IPS DF 4.7 (cell line): ENCODE measurements at regions not wholly inside any gene's neighbourhood (a gene's known extent, or its start where the extent isn't known, plus 50 kb on each side); places are given as distances from the start of the nearest gene placed in this dataset.

Experiments
- DNase-seq: peaks from one replicate; pipeline ENCODE4 v3.0.0-alpha.2; 2013; ENCODE audit warnings: low spot score; ENCODE audit errors: extremely low read depth

DNA sequence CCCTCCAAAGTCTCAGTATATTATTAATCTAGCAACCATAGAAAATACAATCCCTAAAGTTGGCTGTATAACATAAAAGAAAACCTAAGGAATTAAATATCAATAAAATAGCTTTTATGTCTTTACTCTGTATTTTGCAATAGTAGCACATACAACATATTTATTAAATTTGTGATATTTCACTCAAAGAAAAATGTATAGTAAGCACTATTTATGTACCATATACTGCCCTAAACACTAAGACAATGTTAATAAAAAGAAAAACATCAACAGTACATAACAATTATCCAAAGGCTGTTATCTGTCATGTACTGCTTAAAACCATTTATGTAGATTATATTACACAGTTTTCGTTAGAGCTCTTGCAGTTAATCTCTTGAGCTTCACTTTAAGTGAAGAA lies 834.5 kb upstream of the INTU start:
- DNase-seq = no peak

DNA sequence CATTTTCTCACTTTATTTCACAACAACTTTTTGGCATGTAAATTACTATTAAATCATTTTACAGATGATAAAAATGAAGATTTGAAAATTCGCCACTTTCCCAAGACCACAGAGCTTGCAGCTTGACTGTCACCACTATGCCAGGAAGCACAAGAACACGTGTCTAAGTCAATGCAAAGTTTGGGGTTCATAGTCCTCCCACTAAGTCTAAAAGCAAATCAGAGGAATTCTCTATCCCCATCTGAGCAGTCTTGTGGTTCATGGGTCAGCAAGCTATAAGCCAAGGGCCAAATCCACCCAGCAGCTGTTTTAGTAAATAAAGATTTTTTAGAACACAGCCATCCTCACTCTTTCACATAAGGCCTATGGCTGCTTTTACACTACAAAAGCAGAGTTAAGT lies 833.3 kb upstream of the INTU start:
- DNase-seq = no peak

DNA sequence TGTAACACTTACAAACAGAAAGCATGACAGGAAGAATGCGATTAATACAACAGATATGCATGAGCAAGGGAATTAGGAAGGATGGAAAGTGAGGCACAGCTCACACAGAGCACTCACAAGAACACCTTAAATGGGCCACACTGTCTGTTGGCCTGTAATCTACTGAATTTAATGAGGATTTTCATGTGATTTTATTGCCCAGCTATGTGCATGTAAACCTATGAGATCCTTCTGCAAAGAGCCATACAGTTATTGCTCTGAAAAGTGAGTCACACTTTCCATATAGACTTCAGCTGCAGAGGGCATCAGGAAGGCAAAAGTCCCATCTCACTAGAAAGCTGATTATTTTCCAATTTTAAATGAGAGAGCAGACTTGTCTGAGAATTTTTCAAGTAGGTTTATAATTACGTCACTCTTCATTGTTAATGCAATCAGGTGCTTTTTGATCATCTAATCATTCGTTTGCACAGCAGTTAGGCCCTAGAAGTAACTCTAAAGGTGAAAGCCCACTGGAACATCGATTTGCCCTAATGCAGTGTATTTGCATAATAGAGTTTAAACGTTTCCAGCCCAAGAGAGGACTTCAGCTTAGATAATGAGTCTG lies 832.7 kb upstream of the INTU start:
- DNase-seq = no peak

DNA sequence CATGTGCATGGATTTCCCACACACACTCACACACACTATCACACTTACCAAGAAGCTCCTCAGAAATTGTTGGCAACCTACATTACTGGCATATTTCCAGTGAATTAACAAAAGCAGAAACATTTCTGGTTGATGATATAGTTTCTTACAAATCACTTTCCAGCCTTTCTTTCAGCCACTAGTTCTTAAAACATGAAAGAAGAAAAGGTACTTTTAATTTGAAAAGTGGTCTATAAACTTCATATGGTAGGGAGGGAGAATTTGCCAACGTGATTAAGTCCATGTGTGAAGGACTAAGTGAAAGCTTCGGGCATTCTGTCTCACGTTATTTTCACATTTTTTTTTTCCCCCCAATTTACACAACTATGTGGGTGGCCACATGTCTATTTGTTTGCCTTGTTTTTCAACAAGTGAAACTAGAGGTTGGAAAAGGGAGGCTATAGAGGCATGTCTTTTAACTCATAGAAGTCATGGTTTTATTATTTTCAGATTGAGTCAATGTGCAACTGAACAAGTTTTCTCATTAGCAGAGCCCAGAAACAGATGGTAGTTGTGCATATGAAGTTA lies 832.1 kb upstream of the INTU start:
- no peak for DNase-seq

DNA sequence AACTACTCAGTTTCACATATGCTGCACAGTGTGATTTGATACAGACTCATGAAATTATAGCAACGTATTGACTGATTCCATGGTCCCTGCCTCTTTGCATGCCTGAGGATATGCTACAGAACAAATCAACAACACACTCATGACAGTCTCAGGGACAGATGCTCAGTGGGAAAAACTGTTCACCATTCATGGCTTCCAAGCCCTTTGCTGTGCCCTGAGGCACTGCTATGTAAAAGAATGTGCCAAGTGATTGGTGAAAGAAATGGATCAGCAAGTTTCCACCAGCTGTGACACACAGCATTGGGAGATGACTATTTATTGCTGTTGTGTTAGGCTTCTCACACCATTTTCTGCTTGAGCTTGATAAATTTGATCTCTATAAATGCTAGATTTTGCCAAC lies 825.6 kb upstream of the INTU start:
- DNase-seq = no peak

DNA sequence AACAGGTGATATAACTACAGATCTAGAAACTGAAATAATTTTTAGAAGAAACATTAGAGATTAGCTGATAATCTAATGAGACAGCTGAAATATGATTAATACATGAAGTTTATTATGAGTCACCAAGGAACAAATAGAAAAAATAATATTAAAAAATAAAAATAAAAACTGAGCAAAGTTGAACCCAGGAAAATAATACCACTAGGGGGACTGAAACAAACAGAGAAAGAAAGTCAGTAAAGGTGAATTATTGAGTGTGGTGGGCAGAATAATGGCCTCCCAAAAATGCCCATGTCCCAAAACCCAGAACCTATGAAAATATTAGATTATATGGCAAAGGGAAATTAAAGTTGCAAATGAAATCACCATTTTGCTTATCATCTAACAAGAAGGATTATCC lies 820.7 kb upstream of the INTU start:
- no peak for DNase-seq

DNA sequence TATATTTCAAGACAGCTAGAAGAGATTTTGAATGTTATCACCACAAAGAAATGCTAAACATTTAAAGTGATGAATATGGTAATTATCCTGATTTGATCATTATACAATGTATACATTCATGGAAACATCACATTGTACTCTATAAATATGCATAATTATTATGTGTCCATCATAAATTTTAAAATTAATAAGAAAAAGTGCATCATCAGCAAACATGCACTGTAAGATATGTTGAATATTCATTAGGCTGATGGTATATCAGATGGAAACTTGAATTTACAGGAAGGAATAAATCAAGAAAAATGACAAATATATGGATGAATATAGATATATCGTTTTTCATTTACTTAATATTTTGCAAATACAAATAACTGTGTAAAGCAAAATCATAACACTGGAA lies 812.1 kb upstream of the INTU start:
- no peak for DNase-seq

DNA sequence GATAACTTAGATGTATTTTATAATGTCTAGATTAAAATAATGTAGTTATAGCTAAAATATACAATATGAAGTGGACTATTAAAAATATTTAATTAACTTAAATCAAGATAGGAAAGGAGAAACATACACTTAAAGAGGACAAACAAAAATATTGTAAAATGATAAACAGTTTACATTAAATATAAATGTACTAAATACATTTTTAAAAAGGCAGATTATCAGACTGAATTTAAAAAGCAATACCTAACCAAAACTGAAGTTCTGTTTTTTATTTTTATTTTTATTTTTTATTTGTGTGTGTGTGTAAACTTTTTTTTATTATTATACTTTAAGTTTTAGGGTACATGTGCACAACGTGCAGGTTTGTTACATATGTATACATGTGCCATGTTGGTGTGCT lies 811.6 kb upstream of the INTU start:
- no peak for DNase-seq

DNA sequence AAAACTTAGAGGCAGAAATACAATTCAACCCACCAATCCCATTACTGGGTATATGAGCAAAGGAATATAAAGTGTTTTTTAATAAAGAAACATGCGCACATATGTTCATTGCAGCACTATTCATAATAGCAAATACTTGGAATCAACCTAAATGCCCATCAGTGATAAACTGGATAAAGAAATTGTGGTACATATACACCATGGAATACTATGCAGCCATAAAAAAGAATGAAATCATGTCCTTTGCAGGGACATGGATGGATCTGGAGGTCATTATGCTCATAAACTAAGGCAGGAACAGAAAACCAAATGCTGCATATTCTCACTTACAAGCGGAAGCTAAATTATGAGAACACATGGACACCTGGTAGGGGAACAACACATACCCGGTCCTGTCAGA lies 807.7 kb upstream of the INTU start:
- no peak for DNase-seq

DNA sequence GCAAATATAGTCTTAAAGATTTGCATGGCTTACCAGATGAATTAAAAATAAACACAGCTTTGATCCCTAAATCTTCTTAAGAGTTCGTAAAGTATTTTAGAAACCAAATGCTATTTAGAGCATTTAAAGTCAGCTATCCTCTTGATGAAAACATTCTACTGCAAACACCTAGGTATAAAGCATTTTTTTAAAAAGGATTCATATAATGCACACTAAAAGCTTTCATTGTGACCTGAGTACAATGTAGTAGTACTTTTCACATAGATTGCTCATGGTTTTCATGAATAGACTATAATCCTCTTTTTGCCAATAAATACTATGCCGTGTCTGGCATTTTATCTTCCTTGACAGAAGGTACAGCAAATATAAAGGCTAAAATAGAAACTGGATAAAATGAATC lies 805.1 kb upstream of the INTU start:
- DNase-seq = no peak

DNA sequence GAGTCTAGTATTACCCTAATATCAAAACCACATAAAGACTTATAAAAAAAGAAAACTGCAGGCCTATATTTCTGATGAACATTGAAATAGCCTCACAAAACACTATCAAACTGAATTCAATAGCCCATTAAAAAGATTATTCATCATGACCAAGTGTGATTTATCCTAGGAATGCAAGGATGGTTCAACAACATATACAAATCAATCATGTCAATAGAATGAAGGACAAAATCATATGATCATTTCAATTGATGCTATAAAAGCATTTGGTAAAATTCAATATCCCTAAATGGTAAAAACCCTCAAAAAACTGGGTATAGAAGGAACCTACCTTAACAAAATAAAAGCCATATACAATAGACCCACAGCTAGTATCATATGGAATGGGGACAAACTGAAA lies 797.9 kb upstream of the INTU start:
- DNase-seq = no peak

DNA sequence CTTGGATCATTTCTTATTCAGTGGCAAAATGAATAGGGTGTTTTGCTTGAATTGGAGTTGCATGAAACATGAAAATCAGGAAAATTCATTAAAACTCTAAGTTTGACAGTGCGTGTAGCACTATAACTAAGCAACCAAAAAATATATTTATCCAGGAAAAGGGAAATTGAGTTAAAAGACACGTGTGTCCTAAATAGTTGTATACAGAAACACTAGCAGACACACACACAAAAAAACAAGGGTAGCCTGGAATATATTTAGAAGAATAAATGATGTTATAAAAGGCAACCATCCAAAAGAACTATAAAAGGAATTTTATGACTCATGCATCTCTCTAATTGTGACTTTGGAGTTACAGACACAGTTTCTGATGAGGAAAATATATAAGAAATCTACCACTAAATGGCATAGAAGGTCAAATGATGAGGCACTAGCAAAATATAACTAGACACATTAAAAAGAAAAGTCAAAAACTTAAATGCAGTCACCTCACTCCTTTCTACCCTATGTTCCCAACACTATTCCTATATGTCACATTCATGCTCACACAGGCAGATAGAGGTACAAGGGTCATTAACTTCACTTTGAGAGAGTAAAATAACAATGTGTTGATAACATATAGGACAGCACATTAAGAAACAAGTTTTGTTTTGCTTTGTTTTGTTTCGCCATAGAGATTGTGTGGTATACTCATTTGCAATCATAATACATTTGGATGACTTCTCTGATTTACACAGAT lies 793.6 kb upstream of the INTU start:
- no peak for DNase-seq

DNA sequence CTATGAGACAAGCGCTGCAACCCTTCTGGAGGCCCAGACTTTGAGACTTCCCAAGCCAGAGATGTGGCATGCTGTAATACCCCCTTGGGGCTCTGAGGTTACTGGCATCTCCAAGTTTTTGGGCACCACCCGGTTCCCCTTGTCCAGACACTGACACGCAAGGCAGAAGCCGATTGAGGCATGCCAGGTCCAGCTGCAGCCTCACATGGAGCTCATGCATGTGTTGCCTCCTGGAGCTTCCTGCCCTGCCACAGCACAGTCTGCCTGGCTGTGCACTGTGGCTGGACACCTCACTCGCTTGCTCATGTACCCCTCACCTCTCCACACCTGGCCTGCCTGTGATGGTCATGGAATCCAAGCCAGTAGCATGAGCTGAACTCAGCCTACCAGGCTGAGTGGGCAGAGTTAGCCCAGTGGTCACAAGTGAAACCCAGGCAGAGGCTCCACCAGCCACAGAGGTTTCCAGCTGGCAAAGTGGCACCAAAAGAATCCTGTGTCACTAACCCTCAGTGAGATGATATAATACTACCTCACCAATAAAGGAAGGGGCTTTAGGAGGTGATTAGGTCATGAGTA lies 789.2 kb upstream of the INTU start:
- no peak for DNase-seq

DNA sequence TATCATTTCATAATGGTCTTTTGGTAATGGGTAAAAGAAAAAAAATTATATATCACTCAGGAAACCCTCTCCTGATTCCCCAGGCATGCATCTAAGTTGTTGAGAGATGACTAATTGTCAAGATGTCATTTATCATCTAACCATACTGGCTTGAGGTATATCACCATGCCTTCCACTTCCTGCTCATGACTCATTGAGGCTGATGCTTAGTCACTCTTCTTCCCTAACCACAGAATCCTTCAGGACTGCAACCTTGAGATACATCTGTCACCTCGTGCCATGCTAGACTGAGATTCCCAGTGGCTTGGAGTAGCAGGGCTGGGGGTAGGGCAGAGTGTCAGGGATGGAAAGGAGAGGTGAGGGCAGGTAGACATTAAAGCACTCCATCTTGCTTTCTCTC lies 782.5 kb upstream of the INTU start:
- DNase-seq = no peak

DNA sequence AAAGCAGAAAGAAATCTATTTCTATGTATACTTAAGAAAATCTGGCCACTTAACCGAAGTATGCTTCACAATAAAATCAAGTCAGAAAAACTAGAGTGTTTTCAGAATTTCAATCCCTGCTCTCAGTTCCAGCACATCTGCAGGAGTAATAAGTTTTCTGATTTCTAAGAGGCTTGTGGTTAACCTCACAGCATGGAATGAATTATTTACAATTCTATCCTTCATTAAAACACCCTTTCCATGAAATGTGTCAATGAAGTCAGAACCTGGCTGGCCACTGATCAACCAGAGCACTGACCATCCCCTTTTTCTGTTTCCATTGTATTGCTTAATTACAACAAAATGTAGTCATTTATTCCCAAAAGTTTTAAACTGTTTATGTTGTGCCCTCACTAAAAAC lies 781.4 kb upstream of the INTU start:
- DNase-seq = no peak

DNA sequence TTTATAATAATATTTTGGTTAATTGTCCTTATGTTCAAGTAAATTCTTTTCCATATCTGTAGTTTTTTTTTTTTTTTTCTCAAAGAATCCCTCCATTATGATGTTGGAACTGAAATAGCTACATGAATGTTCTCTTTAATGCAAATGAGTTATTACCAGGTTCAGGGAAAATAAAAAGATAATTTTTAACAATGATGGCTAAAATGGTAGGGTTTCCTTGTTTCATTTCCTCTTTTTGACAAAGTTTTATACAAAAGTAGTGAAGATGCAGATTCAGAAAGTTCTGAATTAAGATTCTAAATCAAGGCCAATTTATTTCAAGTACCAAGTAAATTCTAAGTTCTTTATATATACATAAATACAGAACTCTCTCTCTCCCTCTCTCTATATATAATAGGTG lies 779.0 kb upstream of the INTU start:
- no peak for DNase-seq

DNA sequence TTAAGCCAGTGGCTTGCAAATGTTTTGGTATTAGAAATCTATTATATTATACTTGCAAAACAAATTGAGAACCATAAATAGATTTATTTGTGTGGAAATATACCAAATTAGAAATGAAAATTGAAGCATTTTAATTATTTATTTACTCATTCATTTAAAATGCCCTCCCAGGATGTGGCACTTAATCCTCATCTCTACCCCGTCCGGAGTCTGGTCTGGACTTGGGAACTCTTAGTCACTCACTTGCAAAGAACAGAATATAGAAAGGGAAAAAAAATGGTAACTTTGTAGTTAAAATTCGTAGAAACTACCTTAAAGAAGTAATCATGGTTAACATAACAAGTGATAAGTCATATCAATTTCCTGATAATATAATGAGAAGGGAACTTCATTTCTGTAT lies 775.9 kb upstream of the INTU start:
- DNase-seq = no peak

DNA sequence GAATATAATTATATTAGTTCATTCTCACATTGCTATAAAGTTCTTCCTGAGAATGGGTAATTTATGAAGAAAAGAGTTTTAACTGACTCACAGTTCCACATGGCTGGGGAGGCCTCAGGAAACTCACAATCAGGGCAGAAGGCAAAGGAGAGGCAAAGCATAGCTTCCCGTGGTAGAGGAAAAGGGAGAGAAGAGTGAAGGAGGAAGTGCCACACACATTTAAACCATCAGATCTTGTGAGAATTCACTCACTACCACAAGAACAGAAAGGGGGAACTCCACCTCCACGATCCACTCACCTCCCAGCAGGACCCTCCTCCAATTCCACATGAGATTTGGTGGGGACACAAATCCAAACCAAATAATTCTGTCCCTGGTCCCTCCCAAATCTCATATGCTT lies 773.4 kb upstream of the INTU start:
- DNase-seq = no peak

DNA sequence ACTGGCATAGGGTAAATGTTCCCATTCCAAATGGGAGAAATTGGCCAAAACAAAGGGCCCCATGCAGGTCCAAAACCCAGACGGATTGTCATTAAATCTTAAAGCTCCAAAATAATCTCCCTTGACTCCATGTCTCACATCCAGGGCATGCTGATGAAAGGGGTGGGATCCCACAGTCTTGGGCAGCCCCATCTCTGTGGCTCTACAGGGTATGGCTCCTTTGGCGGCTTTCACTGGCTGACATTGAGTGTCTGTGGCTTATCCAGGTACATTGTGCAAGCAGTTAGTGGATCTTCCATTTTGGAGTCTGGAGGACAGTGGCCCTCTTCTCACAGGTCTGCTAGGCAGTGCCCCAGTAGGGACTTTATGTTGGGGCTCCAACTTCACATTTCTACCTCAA lies 772.9 kb upstream of the INTU start:
- DNase-seq = no peak

DNA sequence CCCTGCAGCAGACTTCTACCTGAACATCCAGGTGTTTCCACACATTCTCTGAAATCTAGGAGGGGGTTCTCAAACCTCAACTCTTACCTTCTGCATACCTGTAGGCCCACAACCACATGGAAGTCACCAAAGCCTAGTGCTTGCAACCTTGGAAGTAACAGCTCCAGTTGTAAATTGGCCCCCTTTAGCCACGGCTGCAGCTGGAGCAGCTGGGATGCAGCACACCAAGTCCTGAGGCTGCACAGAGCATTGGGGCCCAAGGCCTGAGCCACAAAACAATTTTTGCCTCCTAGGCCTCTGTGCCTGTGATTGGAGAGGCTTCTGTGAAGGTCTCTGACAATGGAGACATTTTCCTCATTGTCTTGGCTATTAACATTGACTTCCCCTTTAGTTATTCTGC lies 772.4 kb upstream of the INTU start:
- no peak for DNase-seq

DNA sequence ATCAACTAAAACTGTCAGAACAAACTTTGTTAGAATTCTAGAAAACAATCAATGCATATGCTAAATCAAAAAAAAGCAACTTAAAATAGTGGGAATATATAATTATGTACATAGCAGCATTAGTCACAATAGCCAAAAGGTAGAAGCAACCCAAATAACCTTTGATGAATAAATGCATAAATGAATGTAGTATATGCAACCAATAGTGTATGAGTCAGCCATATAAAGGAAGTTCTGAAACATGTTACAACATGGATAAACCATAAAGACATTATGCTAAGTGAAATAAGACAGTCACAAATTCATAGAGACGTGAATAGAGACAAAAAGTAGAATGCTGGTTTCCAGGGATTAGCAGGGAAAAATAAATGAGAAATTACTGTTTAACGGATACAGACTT lies 762.8 kb upstream of the INTU start:
- no peak for DNase-seq

DNA sequence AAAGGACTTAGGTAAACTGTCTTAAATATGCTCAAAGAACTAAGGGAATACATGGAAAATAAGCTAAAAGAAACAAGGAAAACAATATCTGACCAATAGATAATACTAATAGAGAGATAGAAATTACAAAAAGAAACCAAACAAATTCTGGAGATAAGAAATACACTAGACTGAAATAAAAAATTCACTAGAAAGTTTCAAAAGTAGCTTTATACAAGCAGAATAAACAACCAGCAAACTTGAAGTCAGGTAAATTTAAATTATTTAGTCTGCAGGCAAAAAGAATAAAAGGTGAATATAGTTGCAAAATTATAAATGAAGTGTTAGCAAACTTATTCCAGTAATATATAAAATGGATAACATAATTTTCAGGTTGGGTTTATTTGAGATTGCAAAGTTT lies 760.9 kb upstream of the INTU start:
- no peak for DNase-seq

DNA sequence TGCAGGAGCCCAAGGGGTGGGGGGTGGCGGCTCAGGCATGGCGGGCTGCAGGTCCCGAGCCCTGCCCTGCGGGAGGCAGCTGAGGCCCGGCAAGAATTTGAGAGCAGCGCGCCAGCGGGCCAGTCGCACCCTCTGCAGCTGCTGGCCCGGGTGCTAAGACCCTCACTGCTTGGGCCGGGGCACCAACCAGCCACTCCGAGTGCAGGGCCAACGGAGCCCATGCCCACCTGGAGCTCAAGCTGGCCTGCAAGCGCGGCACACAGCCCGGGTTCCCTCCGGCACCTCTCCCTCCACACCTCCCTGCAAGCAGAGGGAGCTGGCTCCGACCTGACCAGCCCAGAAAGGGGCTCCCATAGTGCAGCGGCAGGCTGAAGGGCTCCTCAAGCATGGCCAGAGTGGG lies 758.2 kb upstream of the INTU start:
- no peak for DNase-seq
